ENCODE measurements at regions not wholly inside any gene's neighbourhood (a gene's known extent, or its start where the extent isn't known, plus 50 kb on each side); places are given as distances from the start of the nearest gene placed in this dataset.

GRCh38 chr2:192729369-192729768 lies 534.6 kb upstream of the TMEFF2 start:
- TF ChIP-seq, protein P1, sequence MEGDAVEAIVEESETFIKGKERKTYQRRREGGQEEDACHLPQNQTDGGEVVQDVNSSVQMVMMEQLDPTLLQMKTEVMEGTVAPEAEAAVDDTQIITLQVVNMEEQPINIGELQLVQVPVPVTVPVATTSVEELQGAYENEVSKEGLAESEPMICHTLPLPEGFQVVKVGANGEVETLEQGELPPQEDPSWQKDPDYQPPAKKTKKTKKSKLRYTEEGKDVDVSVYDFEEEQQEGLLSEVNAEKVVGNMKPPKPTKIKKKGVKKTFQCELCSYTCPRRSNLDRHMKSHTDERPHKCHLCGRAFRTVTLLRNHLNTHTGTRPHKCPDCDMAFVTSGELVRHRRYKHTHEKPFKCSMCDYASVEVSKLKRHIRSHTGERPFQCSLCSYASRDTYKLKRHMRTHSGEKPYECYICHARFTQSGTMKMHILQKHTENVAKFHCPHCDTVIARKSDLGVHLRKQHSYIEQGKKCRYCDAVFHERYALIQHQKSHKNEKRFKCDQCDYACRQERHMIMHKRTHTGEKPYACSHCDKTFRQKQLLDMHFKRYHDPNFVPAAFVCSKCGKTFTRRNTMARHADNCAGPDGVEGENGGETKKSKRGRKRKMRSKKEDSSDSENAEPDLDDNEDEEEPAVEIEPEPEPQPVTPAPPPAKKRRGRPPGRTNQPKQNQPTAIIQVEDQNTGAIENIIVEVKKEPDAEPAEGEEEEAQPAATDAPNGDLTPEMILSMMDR (conservative IDR thresholded peaks at IDR 0.05): no peak
- no peak for TF ChIP-seq EZH2 (IDR thresholded peaks at IDR 0.05; ENCODE audit: low read depth)

All from PC-9 (cell line).